Peyer's patch (tissue), 4 donors: ENCODE measurements at regions not wholly inside any gene's neighbourhood (a gene's known extent, or its start where the extent isn't known, plus 50 kb on each side); places are given as distances from the start of the nearest gene placed in this dataset.
"Not testable (repeated sequence)": the region's sequence is repeated elsewhere in the genome, so short reads cannot be mapped to it uniquely, and the experiment has no call there.

ENCODE experiments used
- POLR2A ChIP-seq, 2 donors: fragments of 450-650 bp; IDR thresholded peaks; one replicate each; pipeline ENCODE4 v1.5.1; 2017; ENCODE audit warnings: antibody characterized with exemption in 2 of 2, mild to moderate bottlenecking in 2 of 2, moderate library complexity in 2 of 2
- TF ChIP-seq, protein P1 (sequence below), 6 experiments: fragments of 450-650 bp in 4 of 6; fragments of 200-600 bp in 2 of 6; sonication (generic) in 1 of 6; IDR thresholded peaks; one replicate each; pipeline ENCODE4 v1.5.1; 2017 to 2019; ENCODE audit warnings: antibody characterized with exemption in 6 of 6, mild to moderate bottlenecking in 3 of 6, moderate library complexity in 1 of 6

- TF ChIP-seq, protein P1, sequence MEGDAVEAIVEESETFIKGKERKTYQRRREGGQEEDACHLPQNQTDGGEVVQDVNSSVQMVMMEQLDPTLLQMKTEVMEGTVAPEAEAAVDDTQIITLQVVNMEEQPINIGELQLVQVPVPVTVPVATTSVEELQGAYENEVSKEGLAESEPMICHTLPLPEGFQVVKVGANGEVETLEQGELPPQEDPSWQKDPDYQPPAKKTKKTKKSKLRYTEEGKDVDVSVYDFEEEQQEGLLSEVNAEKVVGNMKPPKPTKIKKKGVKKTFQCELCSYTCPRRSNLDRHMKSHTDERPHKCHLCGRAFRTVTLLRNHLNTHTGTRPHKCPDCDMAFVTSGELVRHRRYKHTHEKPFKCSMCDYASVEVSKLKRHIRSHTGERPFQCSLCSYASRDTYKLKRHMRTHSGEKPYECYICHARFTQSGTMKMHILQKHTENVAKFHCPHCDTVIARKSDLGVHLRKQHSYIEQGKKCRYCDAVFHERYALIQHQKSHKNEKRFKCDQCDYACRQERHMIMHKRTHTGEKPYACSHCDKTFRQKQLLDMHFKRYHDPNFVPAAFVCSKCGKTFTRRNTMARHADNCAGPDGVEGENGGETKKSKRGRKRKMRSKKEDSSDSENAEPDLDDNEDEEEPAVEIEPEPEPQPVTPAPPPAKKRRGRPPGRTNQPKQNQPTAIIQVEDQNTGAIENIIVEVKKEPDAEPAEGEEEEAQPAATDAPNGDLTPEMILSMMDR (IDR thresholded peaks at IDR 0.05): not testable (repeated sequence)
- TF ChIP-seq POLR2A (IDR thresholded peaks at IDR 0.05): not testable (repeated sequence)
Measured at GRCh38 chr18:63050667-63051395, 268.7 kb downstream of the BCL2 start.
